ENCODE measurements at regions not wholly inside any gene's neighbourhood (a gene's known extent, or its start where the extent isn't known, plus 50 kb on each side); places are given as distances from the start of the nearest gene placed in this dataset.

DNA sequence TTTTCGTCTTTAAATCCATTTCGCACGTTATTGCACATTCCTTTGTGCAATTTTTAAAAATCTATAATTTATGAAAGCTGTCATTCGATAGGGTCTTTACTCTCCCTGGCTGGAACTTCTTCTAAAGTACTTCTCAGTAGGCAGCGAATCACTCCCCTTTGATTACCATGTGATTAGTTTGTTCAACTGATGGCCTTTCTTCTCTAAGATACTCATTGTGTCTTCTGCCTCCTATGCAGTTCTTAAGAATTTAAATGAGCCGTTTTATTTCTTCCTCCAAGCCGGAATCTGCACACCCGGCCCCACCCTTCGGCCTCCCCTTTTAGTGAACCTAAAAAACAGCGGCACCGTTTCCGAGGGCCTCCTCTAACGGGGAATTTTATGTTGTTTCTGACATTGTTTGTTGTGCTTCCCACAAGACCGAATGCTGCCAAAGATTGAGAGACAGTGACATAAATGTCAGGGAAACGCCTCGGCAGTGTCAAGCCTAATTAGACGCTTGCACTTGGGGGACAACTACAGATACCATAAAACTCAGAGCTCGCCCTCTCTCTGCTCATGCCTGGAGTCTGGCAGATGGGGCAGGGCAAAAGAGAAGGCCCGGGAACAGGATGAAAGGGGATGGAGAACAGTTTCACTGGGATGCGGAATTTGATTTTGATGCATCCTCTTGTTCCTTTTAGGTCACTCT is 255.3 kb downstream of the BCL11A start:
- TF ChIP-seq CTCF (IDR thresholded peaks at IDR 0.05), result no peak
- no peak for TF ChIP-seq POLR2A (IDR thresholded peaks at IDR 0.05)

Measured in Peyer's patch (tissue), 4 donors.